ENCODE measurements at regions not wholly inside any gene's neighbourhood (a gene's known extent, or its start where the extent isn't known, plus 50 kb on each side); places are given as distances from the start of the nearest gene placed in this dataset.

DNA sequence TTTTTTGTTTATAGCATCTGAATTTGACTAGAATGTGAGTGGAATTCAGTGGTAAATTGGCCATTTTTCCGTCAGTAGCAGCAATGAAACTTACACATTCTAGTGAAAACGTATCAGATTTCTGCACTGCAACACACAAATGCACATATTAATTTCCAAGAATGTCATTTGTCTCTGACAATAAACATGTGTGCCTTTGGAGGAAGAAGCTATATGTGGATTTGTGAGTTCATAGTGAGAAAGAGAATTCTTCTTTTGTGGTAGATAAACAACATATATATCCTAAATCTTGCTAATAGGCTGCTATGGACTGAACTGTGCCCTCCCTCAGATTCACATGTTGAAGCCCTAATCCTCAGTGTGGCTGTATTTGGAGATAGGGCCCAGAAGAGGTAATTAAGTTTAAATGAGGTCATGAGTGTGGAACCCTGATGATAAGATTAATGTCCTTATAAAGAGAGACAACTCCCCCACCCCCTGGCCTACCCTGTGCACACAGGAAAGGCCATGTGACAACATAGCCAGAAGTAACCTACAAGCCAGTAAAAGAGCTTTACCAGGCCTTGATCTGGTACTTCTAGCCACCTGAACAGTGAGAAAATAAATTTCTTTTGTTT, 200.2 kb upstream of the EYA4 start:
- H3K9me3 ChIP-seq, result no peaks in the 10 kb centered on the region
- H3K36me3 ChIP-seq, result no peaks in the 10 kb centered on the region
- no peak overlapping the region for H3K4me3 ChIP-seq
- H3K27me3 ChIP-seq, result no peaks in the 10 kb centered on the region
- ATAC-seq, result no peak
- DNase-seq, result no peak
- H3K27ac ChIP-seq, result no peak overlapping the region
- H3K4me1 ChIP-seq, result no peaks in the 10 kb centered on the region
- intact Hi-C loops (cut with DNase I), result no loop called here
- TF ChIP-seq, protein P1, sequence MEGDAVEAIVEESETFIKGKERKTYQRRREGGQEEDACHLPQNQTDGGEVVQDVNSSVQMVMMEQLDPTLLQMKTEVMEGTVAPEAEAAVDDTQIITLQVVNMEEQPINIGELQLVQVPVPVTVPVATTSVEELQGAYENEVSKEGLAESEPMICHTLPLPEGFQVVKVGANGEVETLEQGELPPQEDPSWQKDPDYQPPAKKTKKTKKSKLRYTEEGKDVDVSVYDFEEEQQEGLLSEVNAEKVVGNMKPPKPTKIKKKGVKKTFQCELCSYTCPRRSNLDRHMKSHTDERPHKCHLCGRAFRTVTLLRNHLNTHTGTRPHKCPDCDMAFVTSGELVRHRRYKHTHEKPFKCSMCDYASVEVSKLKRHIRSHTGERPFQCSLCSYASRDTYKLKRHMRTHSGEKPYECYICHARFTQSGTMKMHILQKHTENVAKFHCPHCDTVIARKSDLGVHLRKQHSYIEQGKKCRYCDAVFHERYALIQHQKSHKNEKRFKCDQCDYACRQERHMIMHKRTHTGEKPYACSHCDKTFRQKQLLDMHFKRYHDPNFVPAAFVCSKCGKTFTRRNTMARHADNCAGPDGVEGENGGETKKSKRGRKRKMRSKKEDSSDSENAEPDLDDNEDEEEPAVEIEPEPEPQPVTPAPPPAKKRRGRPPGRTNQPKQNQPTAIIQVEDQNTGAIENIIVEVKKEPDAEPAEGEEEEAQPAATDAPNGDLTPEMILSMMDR (IDR thresholded peaks at IDR 0.05), result no peak

GRCh38 chr6:133042550-133043120, 198.5 kb upstream of the EYA4 start:
- Histone ChIP-seq H3K27ac (no peak overlapping the region), H3K4me1 (no peaks in the 10 kb centered on the region), H3K36me3 (no peaks in the 10 kb centered on the region), H3K4me3 (no peak overlapping the region), H3K27me3 (no peaks in the 10 kb centered on the region), H3K9me3 (no peaks in the 10 kb centered on the region)
- intact Hi-C loops (cut with DNase I), result no loop called here
- ATAC-seq (no peak), DNase-seq (no peak)
- TF ChIP-seq, protein P1 (IDR thresholded peaks at IDR 0.05), result no peak

GRCh38 chr6:133046576-133046975, 194.6 kb upstream of the EYA4 start:
- TF ChIP-seq, protein P1 (IDR thresholded peaks at IDR 0.05), result no peak
- no peak for DNase-seq

DNA sequence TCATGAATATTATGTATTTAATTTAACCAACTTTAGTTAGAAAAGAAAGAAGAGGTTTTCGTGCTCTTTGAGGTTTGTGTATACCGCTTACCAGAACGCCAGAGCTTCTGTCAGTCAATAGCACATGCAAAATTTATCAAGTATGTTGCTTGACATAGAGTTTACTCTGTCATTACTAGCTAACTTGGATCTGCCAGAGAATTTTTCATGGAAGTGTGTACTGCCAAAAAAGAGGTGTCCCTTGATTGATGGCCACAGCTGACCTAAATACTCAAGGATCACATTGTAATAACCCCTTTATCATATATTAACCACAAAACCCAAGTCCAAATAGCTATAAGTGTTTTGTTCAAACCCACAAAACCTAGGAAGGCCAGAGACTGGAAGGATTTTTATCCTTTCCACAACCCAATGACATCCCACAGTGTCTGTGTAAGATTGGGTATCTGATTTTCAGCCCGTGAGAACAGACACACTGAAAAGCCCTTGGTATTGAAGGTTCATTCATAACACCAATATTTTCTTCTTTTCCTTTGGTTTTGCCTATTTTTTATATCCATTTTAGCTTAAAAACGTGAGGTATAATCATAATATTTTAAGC, 194.0 kb upstream of the EYA4 start:
- H3K36me3 ChIP-seq, result no peaks in the 10 kb centered on the region
- H3K4me1 ChIP-seq, result no peaks in the 10 kb centered on the region
- H3K9me3 ChIP-seq, result no peaks in the 10 kb centered on the region
- H3K27ac ChIP-seq, result no peak overlapping the region
- ATAC-seq, result no peak
- intact Hi-C loops (cut with DNase I), result no loop called here
- H3K27me3 ChIP-seq, result no peaks in the 10 kb centered on the region
- TF ChIP-seq, protein P1 (IDR thresholded peaks at IDR 0.05), result no peak
- no peak overlapping the region for H3K4me3 ChIP-seq
- DNase-seq, result no peak

More at GRCh38 chr6:133046576-133046975, 194.6 kb upstream of the EYA4 start:
- no peak overlapping the region for H3K4me3 ChIP-seq
- intact Hi-C loops (cut with DNase I), result no loop called here
- no peak overlapping the region for H3K27ac ChIP-seq
- no peak for ATAC-seq
- H3K36me3 ChIP-seq, result no peaks in the 10 kb centered on the region
- H3K4me1 ChIP-seq, result no peaks in the 10 kb centered on the region
- no peaks in the 10 kb centered on the region for H3K27me3 ChIP-seq
- H3K9me3 ChIP-seq, result no peaks in the 10 kb centered on the region

DNA sequence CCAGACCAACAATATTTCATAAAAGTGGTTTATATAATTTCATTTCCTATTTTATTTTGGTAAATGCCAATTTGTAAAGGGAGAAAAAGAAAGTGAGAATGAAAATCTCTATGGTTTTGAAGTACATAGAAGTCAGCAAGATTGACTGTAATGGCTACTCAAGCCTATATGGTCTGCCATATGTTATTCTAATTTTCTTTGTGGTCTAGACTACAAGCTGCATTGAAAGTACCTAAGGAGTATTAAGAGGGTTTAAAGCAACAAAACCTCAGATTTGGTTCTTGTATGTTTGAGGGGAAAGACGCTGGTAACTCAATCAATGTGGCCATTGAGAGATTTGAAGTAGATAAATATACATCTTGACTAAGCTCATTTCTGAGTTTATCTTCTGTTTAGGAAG, 193.5 kb upstream of the EYA4 start:
- intact Hi-C loops (cut with DNase I), result no loop called here
- Histone ChIP-seq H3K4me1 (no peaks in the 10 kb centered on the region), H3K4me3 (no peak overlapping the region), H3K36me3 (no peaks in the 10 kb centered on the region), H3K27ac (no peak overlapping the region), H3K27me3 (no peaks in the 10 kb centered on the region), H3K9me3 (no peaks in the 10 kb centered on the region)
- TF ChIP-seq, protein P1 (IDR thresholded peaks at IDR 0.05), result no peak
- no peak for DNase-seq
- ATAC-seq, result no peak
